ENCODE measurements at regions not wholly inside any gene's neighbourhood (a gene's known extent, or its start where the extent isn't known, plus 50 kb on each side); places are given as distances from the start of the nearest gene placed in this dataset.

DNA sequence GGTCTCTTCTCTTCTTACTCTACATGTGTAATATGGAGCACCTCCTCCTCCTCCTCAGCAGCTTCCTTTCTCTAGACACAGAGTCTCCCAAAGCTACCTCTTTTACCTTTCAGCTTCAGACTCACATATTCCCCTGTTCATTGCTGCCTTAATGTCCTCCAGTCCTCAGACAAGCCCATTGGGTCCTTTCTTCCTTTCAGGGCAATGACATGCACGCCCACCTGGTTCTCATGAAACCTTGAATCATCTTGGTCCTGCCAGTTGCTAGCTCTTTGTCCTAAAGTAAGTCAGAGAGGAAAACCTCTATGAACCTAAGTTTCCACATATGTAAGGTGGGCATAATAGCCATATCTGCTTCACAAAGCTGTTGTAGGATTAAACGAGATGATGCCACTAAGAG is 227.0 kb downstream of the RPS24 start:
- DNase-seq = no peak
- intact Hi-C loops (cut with micrococcal nuclease) = no loop called here
- ChIA-PET CTCF (interaction anchor here (0.9 to 2.8 kb wide), 2 partner anchors 10 to 935 kb away, joined by 3 to 9 read pairs; no protein-coding TSS in a partner anchor), POLR2A (interaction anchor here (1.0 kb wide), 1 partner anchor 11 kb away, joined by 3 read pairs; no protein-coding TSS in a partner anchor)
- Mint-ChIP-seq H3K27ac (no peak overlapping the region), H3K4me1 (ENCODE audit: low read depth) (no peaks in the 10 kb centered on the region), H3K27me3 (no peaks in the 10 kb centered on the region), H3K9me3 (no peaks in the 10 kb centered on the region), H3K4me3 (no peak overlapping the region), H3K36me3 (no peaks in the 10 kb centered on the region)

DNA sequence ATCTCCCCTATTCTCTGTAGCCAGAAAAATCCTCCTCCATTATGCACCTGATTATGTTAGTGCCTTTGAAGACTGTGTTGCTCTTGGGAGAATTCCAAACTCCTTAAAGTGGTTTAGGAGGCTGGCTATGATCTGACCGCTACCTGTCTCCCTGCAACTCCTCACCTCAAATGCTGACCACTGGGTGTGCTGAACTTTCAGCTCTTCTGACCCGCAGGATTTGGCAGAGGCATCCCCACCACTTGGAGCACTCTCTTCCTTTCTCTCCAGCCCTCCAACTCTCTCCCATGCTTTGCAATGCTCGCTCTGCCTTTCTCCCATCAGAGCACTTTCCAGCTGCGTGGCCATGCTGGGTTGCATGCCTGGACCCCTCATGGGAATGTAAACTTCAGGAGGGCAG is 227.6 kb downstream of the RPS24 start:
- Mint-ChIP-seq H3K4me1 (ENCODE audit: low read depth) (no peaks in the 10 kb centered on the region), H3K27me3 (no peaks in the 10 kb centered on the region)
- POLR2A ChIA-PET = interaction anchor here (1.0 kb wide), 1 partner anchor 11 kb away, joined by 3 read pairs; no protein-coding TSS in a partner anchor

DNA sequence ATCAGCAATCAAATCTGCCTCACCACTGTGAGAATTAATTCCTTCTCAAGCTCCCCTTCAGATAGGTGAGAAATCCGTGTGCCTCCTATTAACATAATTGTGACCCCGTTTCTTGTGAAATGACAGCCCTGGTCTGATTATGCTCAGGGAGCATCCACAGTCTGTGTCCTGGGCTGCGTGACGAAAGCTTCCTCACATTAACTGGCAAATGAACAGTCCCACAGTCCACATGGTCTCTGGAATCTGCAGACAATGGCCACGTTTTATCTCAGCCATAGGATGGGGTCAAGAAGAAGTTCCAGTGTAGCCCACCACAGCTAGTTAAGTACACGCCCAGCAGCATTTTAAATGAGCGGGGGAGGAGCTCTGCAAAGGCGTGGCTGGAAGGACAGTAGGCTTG is 229.2 kb downstream of the RPS24 start:
- H3K9me3 Mint-ChIP-seq = no peaks in the 10 kb centered on the region
- H3K4me1 Mint-ChIP-seq (ENCODE audit: low read depth) = no peaks in the 10 kb centered on the region
- H3K27ac Mint-ChIP-seq = no peak overlapping the region
- H3K4me3 Mint-ChIP-seq = no peak overlapping the region
- ChIA-PET POLR2A (no interaction called here), CTCF (interaction anchor here (0.8 kb wide), 1 partner anchor 395 kb away, joined by 3 read pairs; no protein-coding TSS in a partner anchor)
- H3K27me3 Mint-ChIP-seq = no peaks in the 10 kb centered on the region
- no peaks in the 10 kb centered on the region for H3K36me3 Mint-ChIP-seq
- intact Hi-C loops (cut with micrococcal nuclease) = no loop called here
- DNase-seq = no peak

More for the DNA sequence above, 227.6 kb downstream of the RPS24 start:
- Mint-ChIP-seq H3K36me3 (no peaks in the 10 kb centered on the region), H3K27ac (no peak overlapping the region), H3K4me3 (no peak overlapping the region), H3K9me3 (no peaks in the 10 kb centered on the region)
- DNase-seq = no peak
- CTCF ChIA-PET = interaction anchor here (2.8 kb wide), 1 partner anchor 934 kb away, joined by 9 read pairs; no protein-coding TSS in a partner anchor
- intact Hi-C loops (cut with micrococcal nuclease) = no loop called here

DNA sequence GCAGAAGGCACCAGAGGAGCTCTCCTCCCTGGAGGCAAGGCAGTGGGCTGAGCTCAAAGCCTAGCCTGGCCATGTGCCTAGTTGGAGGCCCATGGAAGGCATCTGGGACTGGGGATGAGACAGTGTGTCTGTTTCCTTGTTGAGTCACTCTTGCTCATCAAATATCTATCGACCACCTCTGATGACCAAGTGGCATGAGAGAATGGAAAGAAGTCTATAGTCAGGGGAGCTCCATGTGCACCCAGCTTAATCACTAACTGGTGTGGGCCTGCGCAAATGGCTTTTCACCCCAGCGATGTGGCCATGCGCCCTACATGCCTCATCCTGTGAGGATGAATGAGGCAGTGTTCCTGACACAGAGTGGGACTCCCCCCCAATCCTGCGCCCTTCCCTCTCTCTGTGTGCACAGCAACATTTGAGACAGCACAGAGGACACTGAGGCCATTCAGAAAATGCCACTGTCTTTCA is 229.9 kb downstream of the RPS24 start:
- no peaks in the 10 kb centered on the region for H3K4me1 Mint-ChIP-seq (ENCODE audit: low read depth)
- intact Hi-C loops (cut with micrococcal nuclease) = no loop called here
- H3K27ac Mint-ChIP-seq = no peak overlapping the region
- no peaks in the 10 kb centered on the region for H3K9me3 Mint-ChIP-seq
- H3K4me3 Mint-ChIP-seq = no peak overlapping the region
- ChIA-PET CTCF (interaction anchor here (0.8 kb wide), 1 partner anchor 394 kb away, joined by 3 read pairs; no protein-coding TSS in a partner anchor), POLR2A (no interaction called here)
- H3K36me3 Mint-ChIP-seq = no peaks in the 10 kb centered on the region
- DNase-seq = no peak
- no peaks in the 10 kb centered on the region for H3K27me3 Mint-ChIP-seq

DNA sequence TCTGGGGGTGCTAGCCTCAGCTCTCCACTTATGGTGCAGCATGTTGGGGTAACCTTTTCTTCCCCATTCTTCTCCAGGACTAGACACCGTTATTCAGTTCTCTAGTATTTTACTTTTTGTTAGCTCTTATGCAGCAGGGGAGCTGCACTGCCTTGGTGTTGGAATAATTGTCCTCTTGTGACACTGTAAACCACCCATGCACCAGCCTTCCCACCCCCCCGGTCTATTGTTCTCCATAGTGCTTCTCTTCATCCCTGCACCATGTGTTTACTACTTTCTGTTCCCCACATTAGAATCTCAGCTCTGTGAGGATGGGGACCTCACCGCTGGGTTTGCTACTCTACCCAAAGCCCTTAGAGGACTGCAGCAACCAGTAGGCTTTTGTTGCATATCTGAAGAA is 230.7 kb downstream of the RPS24 start:
- Mint-ChIP-seq H3K27me3 (no peaks in the 10 kb centered on the region), H3K36me3 (no peaks in the 10 kb centered on the region), H3K4me3 (no peak overlapping the region), H3K27ac (no peak overlapping the region), H3K9me3 (no peaks in the 10 kb centered on the region), H3K4me1 (ENCODE audit: low read depth) (no peaks in the 10 kb centered on the region)
- intact Hi-C loops (cut with micrococcal nuclease) = no loop called here
- DNase-seq = no peak
- ChIA-PET POLR2A (no interaction called here), CTCF (no interaction called here)

DNA sequence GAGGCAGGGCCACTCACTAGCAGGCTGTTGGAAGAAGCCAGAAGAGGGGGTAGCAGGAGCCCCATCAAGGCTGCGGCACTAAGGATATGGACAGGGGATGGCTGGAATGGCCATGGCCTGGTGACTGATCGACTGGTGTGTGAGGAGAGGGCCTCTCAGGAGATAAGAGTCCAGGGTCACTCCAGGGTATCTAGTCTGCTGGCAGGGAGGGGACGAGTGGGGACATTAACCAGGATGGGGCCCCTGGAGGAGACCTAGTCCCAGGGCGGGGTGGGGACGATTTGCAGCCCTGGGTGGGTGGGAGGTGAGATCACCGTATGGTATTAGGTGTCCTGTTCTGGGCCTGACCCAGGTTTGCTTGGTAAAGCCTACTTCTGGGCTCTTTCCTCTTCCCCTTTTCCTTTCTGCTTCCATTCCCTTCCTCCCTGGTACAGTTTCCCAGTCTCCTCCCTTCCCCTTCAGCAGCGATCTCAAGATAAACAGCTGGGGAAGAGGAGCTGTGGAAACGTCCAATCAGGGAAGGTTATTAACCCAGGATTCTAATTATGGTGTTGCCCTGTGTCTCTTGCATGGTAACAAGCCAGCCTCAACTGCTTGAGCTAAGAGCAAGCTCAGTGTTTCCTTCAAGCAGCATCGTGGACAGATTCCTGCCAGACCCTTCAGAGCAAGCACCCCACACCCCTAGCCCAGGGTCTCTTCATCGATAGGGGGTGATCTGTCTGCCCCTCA is 233.2 kb downstream of the RPS24 start:
- Mint-ChIP-seq H3K4me1 (ENCODE audit: low read depth) (no peaks in the 10 kb centered on the region), H3K9me3 (no peaks in the 10 kb centered on the region), H3K27me3 (no peaks in the 10 kb centered on the region), H3K4me3 (no peak overlapping the region), H3K36me3 (no peaks in the 10 kb centered on the region), H3K27ac (no peak overlapping the region)
- ChIA-PET POLR2A (no interaction called here), CTCF (no interaction called here)
- intact Hi-C loops (cut with micrococcal nuclease) = no loop called here
- no peak for DNase-seq

DNA sequence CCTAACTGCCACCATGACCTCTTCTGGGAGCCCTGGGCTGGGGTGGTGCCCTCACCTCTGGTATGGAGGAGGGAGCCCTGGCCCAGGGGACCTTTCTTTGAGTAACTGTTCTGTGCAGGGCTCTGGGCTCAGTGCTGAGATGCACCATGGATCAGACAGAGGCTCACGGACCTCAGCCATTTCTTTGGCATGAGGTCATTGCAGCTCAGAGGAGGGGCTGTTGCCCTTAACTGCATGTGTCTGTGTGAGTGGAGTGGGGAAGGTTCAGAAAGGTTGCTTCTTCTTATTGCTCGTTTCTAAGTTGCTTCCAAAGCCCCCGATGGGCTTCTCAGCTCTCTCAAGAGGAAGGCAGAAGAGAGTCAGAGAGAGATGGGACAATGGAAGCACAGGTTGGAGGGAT is 233.9 kb downstream of the RPS24 start:
- CTCF ChIA-PET = no interaction called here
- Mint-ChIP-seq H3K27me3 (peaks cover 1% of the 10 kb centered on the region), H3K4me3 (no peak overlapping the region), H3K4me1 (ENCODE audit: low read depth) (no peaks in the 10 kb centered on the region), H3K36me3 (no peaks in the 10 kb centered on the region), H3K27ac (no peak overlapping the region), H3K9me3 (no peaks in the 10 kb centered on the region)
- POLR2A ChIA-PET = no interaction called here
- intact Hi-C loops (cut with micrococcal nuclease) = no loop called here
- no peak for DNase-seq

DNA sequence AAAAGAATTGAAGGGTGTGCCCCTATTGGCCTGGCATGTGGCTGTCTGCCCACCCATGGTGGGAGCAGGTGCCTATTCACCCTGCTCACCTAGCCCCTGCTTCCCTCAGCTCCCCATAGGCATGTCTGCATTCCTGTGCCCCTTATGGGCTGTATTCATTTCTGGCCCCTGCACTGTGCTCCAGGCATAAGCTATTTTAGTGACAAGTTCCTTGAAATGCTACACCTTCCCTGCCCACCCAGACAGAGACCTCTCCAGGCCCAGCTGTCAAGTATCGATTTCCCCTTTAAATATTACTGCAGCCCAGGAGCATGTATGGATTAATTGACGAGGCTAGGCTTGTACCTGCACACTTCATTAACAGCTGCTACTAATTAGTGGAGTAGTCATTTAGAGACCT is 235.4 kb downstream of the RPS24 start:
- Mint-ChIP-seq H3K27ac (no peak overlapping the region), H3K4me3 (no peak overlapping the region), H3K36me3 (no peaks in the 10 kb centered on the region), H3K4me1 (ENCODE audit: low read depth) (no peaks in the 10 kb centered on the region), H3K27me3 (peaks cover 5% of the 10 kb centered on the region), H3K9me3 (no peaks in the 10 kb centered on the region)
- intact Hi-C loops (cut with micrococcal nuclease) = no loop called here
- no peak for DNase-seq
- POLR2A ChIA-PET = no interaction called here
- CTCF ChIA-PET = interaction anchor here (0.6 kb wide), 1 partner anchor 435 kb away, joined by 3 read pairs; no protein-coding TSS in a partner anchor

DNA sequence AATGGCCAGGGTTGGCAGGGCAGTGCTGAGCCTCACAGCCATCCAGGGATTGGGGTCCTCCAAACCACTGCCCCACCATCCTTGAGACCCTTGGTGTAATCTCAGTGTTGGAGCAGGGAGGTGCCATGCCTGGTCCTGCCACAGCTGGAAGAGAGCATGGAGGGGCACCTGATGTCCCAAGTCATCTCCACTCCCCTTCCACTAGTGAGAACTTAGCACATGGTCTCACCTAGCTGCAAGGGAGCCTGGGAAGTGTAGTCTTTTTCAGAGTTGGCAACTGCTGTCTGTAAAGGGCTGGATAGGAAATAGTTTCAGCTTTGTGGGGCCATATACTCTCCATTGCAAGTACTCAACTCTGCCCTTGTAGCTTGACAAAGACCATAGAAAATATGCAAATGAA is 238.7 kb downstream of the RPS24 start:
- Mint-ChIP-seq H3K27ac (no peak overlapping the region), H3K36me3 (no peaks in the 10 kb centered on the region), H3K9me3 (no peaks in the 10 kb centered on the region), H3K4me3 (no peak overlapping the region), H3K27me3 (peaks cover 7% of the 10 kb centered on the region), H3K4me1 (ENCODE audit: low read depth) (no peaks in the 10 kb centered on the region)
- CTCF ChIA-PET = no interaction called here
- POLR2A ChIA-PET = no interaction called here
- intact Hi-C loops (cut with micrococcal nuclease) = no loop called here
- DNase-seq = no peak

DNA sequence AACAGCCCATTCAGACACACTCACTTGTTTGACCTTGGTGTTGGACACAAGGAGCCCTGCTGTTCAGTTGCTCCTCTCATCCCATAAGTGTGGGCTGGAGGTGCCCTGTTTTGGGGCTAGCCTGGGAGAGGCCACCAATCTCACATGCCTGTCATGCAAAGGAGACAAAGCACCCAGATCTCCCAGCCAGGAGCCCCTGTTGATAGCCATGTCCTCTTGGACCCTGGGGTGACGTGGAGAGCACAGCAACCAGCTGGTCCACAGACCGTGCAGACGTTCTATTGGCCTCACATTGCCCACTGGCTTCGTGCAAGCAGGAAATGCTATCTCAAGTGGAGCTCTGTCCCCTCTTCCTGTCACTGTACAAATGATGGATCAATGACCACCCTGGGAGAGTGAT is 240.8 kb downstream of the RPS24 start:
- H3K27me3 Mint-ChIP-seq = peaks cover 7% of the 10 kb centered on the region
- no peak overlapping the region for H3K27ac Mint-ChIP-seq
- no peak overlapping the region for H3K4me3 Mint-ChIP-seq
- H3K4me1 Mint-ChIP-seq (ENCODE audit: low read depth) = no peaks in the 10 kb centered on the region
- intact Hi-C loops (cut with micrococcal nuclease) = no loop called here
- no peaks in the 10 kb centered on the region for H3K36me3 Mint-ChIP-seq
- POLR2A ChIA-PET = no interaction called here
- H3K9me3 Mint-ChIP-seq = no peaks in the 10 kb centered on the region
- CTCF ChIA-PET = no interaction called here
- DNase-seq = no peak

DNA sequence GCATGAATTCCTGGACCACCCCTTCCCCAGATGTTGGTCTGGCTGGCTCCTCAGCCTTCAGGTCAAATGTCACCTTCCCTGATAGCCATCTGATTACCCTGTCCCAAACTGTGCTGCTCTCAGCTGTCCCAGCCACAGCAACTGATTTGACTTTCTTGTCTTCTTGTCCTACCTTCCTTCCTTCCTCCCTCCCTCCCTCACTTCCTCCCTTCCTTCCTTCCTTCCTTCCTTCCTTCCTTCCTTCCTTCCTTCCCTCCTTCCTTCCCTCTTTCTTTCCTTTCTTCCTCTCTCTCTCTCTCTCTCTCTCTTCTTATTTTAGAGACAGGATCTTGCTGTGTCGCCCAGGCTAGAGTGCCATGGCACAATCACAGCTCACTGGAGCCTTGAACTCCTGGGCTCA is 242.5 kb downstream of the RPS24 start:
- Mint-ChIP-seq H3K27me3 (peaks cover 7% of the 10 kb centered on the region), H3K4me1 (ENCODE audit: low read depth) (no peaks in the 10 kb centered on the region), H3K36me3 (no peaks in the 10 kb centered on the region), H3K4me3 (no peak overlapping the region), H3K27ac (no peak overlapping the region), H3K9me3 (no peaks in the 10 kb centered on the region)
- POLR2A ChIA-PET = no interaction called here
- DNase-seq = no peak
- intact Hi-C loops (cut with micrococcal nuclease) = no loop called here
- CTCF ChIA-PET = interaction anchor here (0.7 kb wide), 1 partner anchor 1826 kb away, joined by 3 read pairs; no protein-coding TSS in a partner anchor

DNA sequence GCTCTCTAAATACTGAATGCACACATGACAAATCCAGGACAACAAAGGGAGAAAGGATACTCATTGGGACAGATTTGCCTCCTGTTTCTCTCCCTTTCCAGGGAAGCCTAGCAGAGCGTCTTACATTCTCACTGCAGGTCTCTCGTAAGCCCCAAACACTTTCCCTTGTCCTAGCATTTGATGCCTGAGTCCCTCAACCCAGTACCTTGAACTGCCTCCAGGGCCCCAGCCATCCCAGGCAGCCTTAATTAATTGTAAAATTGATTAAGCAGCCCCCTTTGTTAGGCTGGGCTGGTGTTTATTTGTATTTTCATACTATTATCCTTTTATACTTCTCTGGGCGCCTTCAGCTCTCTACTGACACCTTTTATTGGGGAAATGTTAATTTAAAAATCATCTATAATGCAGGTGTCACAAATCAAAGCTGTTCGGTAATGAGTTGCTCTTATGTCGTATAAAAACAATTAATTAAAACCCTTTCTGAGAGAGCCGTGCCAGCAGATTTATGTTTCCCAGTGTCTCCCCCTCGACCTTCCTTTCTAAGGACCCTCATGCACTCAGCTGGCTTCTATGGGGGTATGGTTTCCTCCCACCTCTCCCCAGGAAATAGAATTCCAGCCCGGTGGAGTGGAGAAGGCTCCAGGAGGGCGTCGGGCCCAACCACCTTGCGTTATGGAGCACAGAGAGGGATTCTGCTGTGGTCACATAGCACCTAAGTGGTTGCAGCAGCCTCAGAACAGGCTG is 243.8 kb downstream of the RPS24 start:
- no peak for DNase-seq
- Mint-ChIP-seq H3K36me3 (no peaks in the 10 kb centered on the region), H3K4me1 (ENCODE audit: low read depth) (no peaks in the 10 kb centered on the region), H3K27ac (no peak overlapping the region), H3K4me3 (no peak overlapping the region), H3K9me3 (no peaks in the 10 kb centered on the region), H3K27me3 (peaks cover 8% of the 10 kb centered on the region)
- intact Hi-C loops (cut with micrococcal nuclease) = no loop called here
- ChIA-PET CTCF (no interaction called here), POLR2A (no interaction called here)

DNA sequence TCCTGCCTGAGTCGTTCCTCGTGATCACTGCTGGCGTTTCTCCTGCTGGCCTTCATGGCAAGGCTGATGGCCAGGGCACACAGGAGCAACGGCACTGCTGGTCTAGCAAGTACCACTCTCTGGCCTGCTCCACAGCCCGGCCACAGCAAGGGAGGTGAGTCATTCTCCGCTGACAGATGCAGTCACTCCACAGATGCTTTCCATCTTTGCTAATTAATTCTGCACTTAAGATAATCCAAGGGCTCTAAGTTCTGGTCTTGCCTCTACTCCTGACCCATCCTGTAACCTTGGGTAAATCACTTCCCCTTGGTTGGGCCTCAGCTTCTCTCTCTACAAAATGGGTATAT is 244.4 kb downstream of the RPS24 start:
- intact Hi-C loops (cut with micrococcal nuclease) = no loop called here
- no peaks in the 10 kb centered on the region for H3K36me3 Mint-ChIP-seq
- H3K4me1 Mint-ChIP-seq (ENCODE audit: low read depth) = no peaks in the 10 kb centered on the region
- peaks cover 4% of the 10 kb centered on the region for H3K27me3 Mint-ChIP-seq
- no peaks in the 10 kb centered on the region for H3K9me3 Mint-ChIP-seq
- no peak overlapping the region for H3K4me3 Mint-ChIP-seq
- no peak overlapping the region for H3K27ac Mint-ChIP-seq
- ChIA-PET POLR2A (no interaction called here), CTCF (no interaction called here)
- no peak for DNase-seq
